Liver (tissue), 8 donors: ENCODE measurements at regions not wholly inside any gene's neighbourhood (a gene's known extent, or its start where the extent isn't known, plus 50 kb on each side); places are given as distances from the start of the nearest gene placed in this dataset.

Experiments used
- DNase-seq: peaks from one replicate; pipeline ENCODE4 v3.0.0-alpha.2; 2017; ENCODE audit warnings: low spot score
- H3K27ac ChIP-seq, 2 donors: one replicate each; pipeline ENCODE4 v1.7.0; 2013; ENCODE audit warnings: inconsistent platforms in 2 of 2, low read length in 2 of 2, control low read depth in 1 of 2, low read depth in 1 of 2, mild to moderate bottlenecking in 1 of 2
- H3K27me3 ChIP-seq, 4 donors: one replicate each; pipeline versions ENCODE4 v1.6.1 to v1.7.0; 2013; ENCODE audit warnings: low read length in 3 of 4, inconsistent platforms in 1 of 4, mild to moderate bottlenecking in 1 of 4, moderate library complexity in 1 of 4; ENCODE audit not compliant: control insufficient read depth in 4 of 4, insufficient read depth in 4 of 4
- H3K36me3 ChIP-seq, 4 donors: one replicate each; pipeline versions ENCODE4 v1.6.1 to v1.7.0; 2013; ENCODE audit warnings: low read length in 3 of 4, mild to moderate bottlenecking in 3 of 4, low read depth in 1 of 4, moderate library complexity in 1 of 4; ENCODE audit not compliant: control insufficient read depth in 4 of 4, insufficient read depth in 3 of 4
- H3K4me1 ChIP-seq, 4 donors: one replicate each; pipeline versions ENCODE4 v1.6.1 to v1.7.0; 2013; ENCODE audit warnings: low read length in 3 of 4, mild to moderate bottlenecking in 3 of 4, moderate library complexity in 1 of 4; ENCODE audit not compliant: control insufficient read depth in 4 of 4, insufficient read depth in 4 of 4
- H3K4me3 ChIP-seq, 3 donors: one replicate each; pipeline versions ENCODE4 v1.6.1 to v1.7.0; 2013; ENCODE audit warnings: low read length in 3 of 3, control low read depth in 1 of 3, low read depth in 1 of 3, mild to moderate bottlenecking in 1 of 3
- H3K9ac ChIP-seq, 2 donors: one replicate each; pipeline ENCODE4 v1.7.0; 2013; ENCODE audit warnings: low read length in 2 of 2, mild to moderate bottlenecking in 2 of 2, moderate library complexity in 2 of 2, control low read depth in 1 of 2, low read depth in 1 of 2
- H3K9me3 ChIP-seq, 4 donors: one replicate each; pipeline versions ENCODE4 v1.6.1 to v1.7.0; 2013; ENCODE audit warnings: low read length in 3 of 4; ENCODE audit not compliant: control insufficient read depth in 4 of 4
- ATF3 ChIP-seq: IDR thresholded peaks from 2 replicates; pipeline ENCODE4 v1.6.1; 2016; ENCODE audit warnings: antibody characterized with exemption
- CTCF ChIP-seq: fragments of 150-350 bp; IDR thresholded peaks from 2 replicates; pipeline ENCODE4 v1.5.1; 2017; ENCODE audit warnings: improper control_type of control experiment, low read depth, low read length; ENCODE audit not compliant: missing input control
- EGR1 ChIP-seq, 2 donors: IDR thresholded peaks; 2 replicates each; pipeline ENCODE4 v1.6.1; 2016 to 2018; ENCODE audit warnings: antibody characterized with exemption in 2 of 2, low read depth in 2 of 2
- FOXA1 ChIP-seq: IDR thresholded peaks from 2 replicates; pipeline ENCODE4 v1.6.1; 2016; ENCODE audit warnings: antibody characterized with exemption
- FOXA2 ChIP-seq: IDR thresholded peaks from 2 replicates; pipeline ENCODE4 v1.6.1; 2016; ENCODE audit warnings: antibody characterized with exemption
- GABPA ChIP-seq, 2 donors: IDR thresholded peaks in 1 of 2; conservative IDR thresholded peaks in 1 of 2; 2 replicates each; pipeline ENCODE4 v1.6.1; 2016; ENCODE audit warnings: antibody characterized with exemption in 2 of 2, mild to moderate bottlenecking in 1 of 2, moderate library complexity in 1 of 2
- HNF4G ChIP-seq: IDR thresholded peaks from 2 replicates; pipeline ENCODE4 v1.6.1; 2016; ENCODE audit warnings: antibody characterized with exemption
- JUND ChIP-seq, 2 donors: IDR thresholded peaks; 2 replicates each; pipeline ENCODE4 v1.6.1; 2016; ENCODE audit warnings: antibody characterized with exemption in 2 of 2
- MAX ChIP-seq: IDR thresholded peaks from 2 replicates; pipeline ENCODE4 v1.6.1; 2016; ENCODE audit warnings: antibody characterized with exemption
- NR2F2 ChIP-seq: IDR thresholded peaks from 2 replicates; pipeline ENCODE4 v1.6.1; 2016; ENCODE audit warnings: antibody characterized with exemption
- RAD21 ChIP-seq, 2 donors: IDR thresholded peaks; 2 replicates each; pipeline ENCODE4 v1.6.1; 2016; ENCODE audit warnings: antibody characterized with exemption in 2 of 2, mild to moderate bottlenecking in 2 of 2
- REST ChIP-seq: IDR thresholded peaks from 2 replicates; pipeline ENCODE4 v1.6.1; 2016; ENCODE audit warnings: antibody characterized with exemption, mild to moderate bottlenecking
- RXRA ChIP-seq, 2 donors: IDR thresholded peaks; 2 replicates each; pipeline ENCODE4 v1.6.1; 2017 to 2018; ENCODE audit warnings: antibody characterized with exemption in 2 of 2, mild to moderate bottlenecking in 1 of 2
- SP1 ChIP-seq: IDR thresholded peaks from 2 replicates; pipeline ENCODE4 v1.6.1; 2018; ENCODE audit warnings: antibody characterized with exemption, mild to moderate bottlenecking
- TAF1 ChIP-seq: conservative IDR thresholded peaks from 2 replicates; pipeline ENCODE4 v1.6.1; 2016; ENCODE audit warnings: antibody characterized with exemption, mild to moderate bottlenecking
- YY1 ChIP-seq: IDR thresholded peaks from 2 replicates; pipeline ENCODE4 v1.6.1; 2016; ENCODE audit warnings: antibody characterized with exemption, mild to moderate bottlenecking
- ZBTB33 ChIP-seq: IDR thresholded peaks from 2 replicates; pipeline ENCODE4 v1.6.1; 2016; ENCODE audit warnings: antibody characterized with exemption
- WGBS: extraction: QIAGEN DNeasy Blood & Tissue Kit; methylation state at CpG from one replicate; pipeline ENCODE4 v1.1.7; 2013; 5-methylcytosine and 5-hydroxymethylcytosine counted together
- donor health status: healthy.
- donor health status: healthy.
- donor health status: healthy.
- donor health status: healthy.
- donor health status: healthy.

GRCh38 chr2:101560780-101561315 is 85.9 kb upstream of the RFX8 start:
- WGBS, result 95% methylated on average over 6 of the region's 6 CpGs
- Histone ChIP-seq H3K27ac (no peak overlapping the region), H3K27me3 (no peaks in the 10 kb centered on the region), H3K9me3 (peaks cover 0 to 1% (median 0%) of the 10 kb centered on the region in 4 donors), H3K4me1 (no peaks in the 10 kb centered on the region), H3K4me3 (no peak overlapping the region), H3K36me3 (no peaks in the 10 kb centered on the region), H3K9ac (no peak overlapping the region)
- no peak for DNase-seq
- TF ChIP-seq TAF1, result no peak
- TF ChIP-seq RXRA (IDR thresholded peaks at IDR 0.05), result no peak
- TF ChIP-seq SP1, result no peak
- TF ChIP-seq HNF4G, result no peak
- no peak for TF ChIP-seq ZBTB33
- TF ChIP-seq ATF3, result no peak
- no peak for TF ChIP-seq REST
- TF ChIP-seq JUND (IDR thresholded peaks at IDR 0.05), result no peak
- no peak for TF ChIP-seq GABPA (IDR thresholded peaks at IDR 0.05 in 1 of 2, conservative IDR thresholded peaks at IDR 0.05 in 1 of 2)
- TF ChIP-seq NR2F2, result no peak
- TF ChIP-seq RAD21 (IDR thresholded peaks at IDR 0.05), result no peak
- no peak for TF ChIP-seq MAX

- H3K36me3 ChIP-seq, result no peaks in the 10 kb centered on the region
- no peaks in the 10 kb centered on the region for H3K4me1 ChIP-seq
- WGBS, result 84% methylated on average over 7 of the region's 7 CpGs
- H3K9me3 ChIP-seq, result peaks cover 0 to 1% (median 0%) of the 10 kb centered on the region in 4 donors
- TF ChIP-seq FOXA1, result no peak
- no peak for TF ChIP-seq YY1
- no peak for TF ChIP-seq REST
- no peak for TF ChIP-seq MAX
- TF ChIP-seq TAF1, result no peak
- no peak for TF ChIP-seq EGR1 (IDR thresholded peaks at IDR 0.05; ENCODE audit: low read depth in 2 of 2)
- no peak for TF ChIP-seq FOXA2
- TF ChIP-seq RAD21 (IDR thresholded peaks at IDR 0.05), result no peak
- no peak for TF ChIP-seq JUND (IDR thresholded peaks at IDR 0.05)
- no peak for TF ChIP-seq CTCF
- no peaks in the 10 kb centered on the region for H3K27me3 ChIP-seq
- no peak for DNase-seq
- no peak overlapping the region for H3K27ac ChIP-seq
- H3K4me3 ChIP-seq, result no peak overlapping the region
- H3K9ac ChIP-seq, result no peak overlapping the region
Measured at GRCh38 chr2:101559551-101559950, 84.6 kb upstream of the RFX8 start.
